DMS114 treated with DMSO at 0.1 percent for 48 hours (cell line): ENCODE measurements at regions not wholly inside any gene's neighbourhood (a gene's known extent, or its start where the extent isn't known, plus 50 kb on each side); places are given as distances from the start of the nearest gene placed in this dataset.
"Not testable (repeated sequence)": the region's sequence is repeated elsewhere in the genome, so short reads cannot be mapped to it uniquely, and the experiment has no call there.

Experiments
- DNase-seq: peaks from one replicate; lab custom pipeline; 2025; ENCODE audit not compliant: unreplicated experiment; lab: John Stamatoyannopoulos, UW

GRCh38 chr2:207216457-207216856 is 50.7 kb upstream of the KLF7 start:
- no peak for DNase-seq

GRCh38 chr2:207217442-207217841 is 51.7 kb upstream of the KLF7 start:
- DNase-seq = no peak

- no peak for DNase-seq
These were observed 53.4 kb upstream of the KLF7 start for GRCh38 chr2:207219081-207219630.

GRCh38 chr2:207219676-207220501 is 54.1 kb upstream of the KLF7 start:
- no peak for DNase-seq

GRCh38 chr2:207221731-207222130 is 56.0 kb upstream of the KLF7 start:
- DNase-seq = no peak

- DNase-seq = no peak
These were observed 57.3 kb upstream of the KLF7 start for GRCh38 chr2:207223051-207223450.

- DNase-seq = no peak
These were observed 58.6 kb upstream of the KLF7 start for GRCh38 chr2:207224381-207224780.

GRCh38 chr2:207224791-207225482 is 59.2 kb upstream of the KLF7 start:
- no peak for DNase-seq

GRCh38 chr2:207225773-207226172 is 60.0 kb upstream of the KLF7 start:
- no peak for DNase-seq

- DNase-seq = no peak
These were observed 60.5 kb upstream of the KLF7 start for GRCh38 chr2:207226243-207226642.

GRCh38 chr2:207226671-207227061 is 60.9 kb upstream of the KLF7 start:
- no peak for DNase-seq

- DNase-seq = no peak
These were observed 61.5 kb upstream of the KLF7 start for GRCh38 chr2:207227062-207227748.

- DNase-seq = no peak
These were observed 62.0 kb upstream of the KLF7 start for GRCh38 chr2:207227749-207228145.

GRCh38 chr2:207228402-207228801 is 62.7 kb upstream of the KLF7 start:
- no peak for DNase-seq

GRCh38 chr2:207229161-207229560 is 63.4 kb upstream of the KLF7 start:
- no peak for DNase-seq

- no peak for DNase-seq
These were observed 64.7 kb upstream of the KLF7 start for GRCh38 chr2:207230261-207231105.

- no peak for DNase-seq
These were observed 65.5 kb upstream of the KLF7 start for GRCh38 chr2:207231106-207231865.

GRCh38 chr2:207231967-207232366 is 66.2 kb upstream of the KLF7 start:
- no peak for DNase-seq

GRCh38 chr2:207233141-207233540 is 67.4 kb upstream of the KLF7 start:
- DNase-seq = not testable (repeated sequence)

- no peak for DNase-seq
These were observed 68.0 kb upstream of the KLF7 start for GRCh38 chr2:207233731-207234130.
